ENCODE measurements at regions not wholly inside any gene's neighbourhood (a gene's known extent, or its start where the extent isn't known, plus 50 kb on each side); places are given as distances from the start of the nearest gene placed in this dataset.
A peak's percentile ranks its signal among the peaks of the same experiment; 100 is the strongest.

- no peak for DNase-seq (ENCODE audit: low read depth, low spot score)
- H3K27ac ChIP-seq, result no peak overlapping the region
Measured at GRCh38 chr2:225995796-225996461, 596.4 kb downstream of the NYAP2 start.

GRCh38 chr2:225994748-225995405 is 595.4 kb downstream of the NYAP2 start:
- no peak for DNase-seq (ENCODE audit: low read depth, low spot score)
- H3K27ac ChIP-seq, result no peak overlapping the region

GRCh38 chr2:225993430-225993829 is 593.9 kb downstream of the NYAP2 start:
- peak overlapping the region; percentile 6 for H3K27ac ChIP-seq
- DNase-seq (ENCODE audit: low read depth, low spot score), result no peak

- no peak for DNase-seq (ENCODE audit: low read depth, low spot score)
- H3K27ac ChIP-seq, result no peak overlapping the region
Measured at GRCh38 chr2:225989809-225990208, 590.3 kb downstream of the NYAP2 start.

GRCh38 chr2:225980372-225980771 is 580.9 kb downstream of the NYAP2 start:
- no peak overlapping the region for H3K27ac ChIP-seq
- no peak for DNase-seq (ENCODE audit: low read depth, low spot score)

GRCh38 chr2:225971433-225971832 is 571.9 kb downstream of the NYAP2 start:
- H3K27ac ChIP-seq, result no peak overlapping the region
- no peak for DNase-seq (ENCODE audit: low read depth, low spot score)

- DNase-seq (ENCODE audit: low read depth, low spot score), result no peak
- no peak overlapping the region for H3K27ac ChIP-seq
Measured at GRCh38 chr2:225948903-225949302, 549.4 kb downstream of the NYAP2 start.

GRCh38 chr2:225938991-225939390 is 539.5 kb downstream of the NYAP2 start:
- H3K27ac ChIP-seq, result no peak overlapping the region
- no peak for DNase-seq (ENCODE audit: low read depth, low spot score)

GRCh38 chr2:225937625-225938187 is 538.2 kb downstream of the NYAP2 start:
- DNase-seq (ENCODE audit: low read depth, low spot score), result no peak
- H3K27ac ChIP-seq, result no peak overlapping the region

GRCh38 chr2:225932811-225933413 is 533.4 kb downstream of the NYAP2 start:
- H3K27ac ChIP-seq, result no peak overlapping the region
- no peak for DNase-seq (ENCODE audit: low read depth, low spot score)

- H3K27ac ChIP-seq, result no peak overlapping the region
- no peak for DNase-seq (ENCODE audit: low read depth, low spot score)
Measured at GRCh38 chr2:225930687-225931086, 531.2 kb downstream of the NYAP2 start.

- H3K27ac ChIP-seq, result no peak overlapping the region
- DNase-seq (ENCODE audit: low read depth, low spot score), result no peak
Measured at GRCh38 chr2:225920621-225921220, 521.2 kb downstream of the NYAP2 start.

- no peak overlapping the region for H3K27ac ChIP-seq
- DNase-seq (ENCODE audit: low read depth, low spot score), result no peak
Measured at GRCh38 chr2:225916692-225917091, 517.2 kb downstream of the NYAP2 start.

GRCh38 chr2:225911019-225911418 is 511.5 kb downstream of the NYAP2 start:
- DNase-seq (ENCODE audit: low read depth, low spot score), result no peak
- no peak overlapping the region for H3K27ac ChIP-seq

GRCh38 chr2:225895126-225895525 is 495.6 kb downstream of the NYAP2 start:
- no peak overlapping the region for H3K27ac ChIP-seq
- DNase-seq (ENCODE audit: low read depth, low spot score), result no peak

GRCh38 chr2:225894236-225894980 is 494.9 kb downstream of the NYAP2 start:
- DNase-seq (ENCODE audit: low read depth, low spot score), result no peak
- H3K27ac ChIP-seq, result peak overlapping the region; percentile 47

GRCh38 chr2:225893151-225893550 is 493.6 kb downstream of the NYAP2 start:
- no peak for DNase-seq (ENCODE audit: low read depth, low spot score)
- no peak overlapping the region for H3K27ac ChIP-seq

- DNase-seq (ENCODE audit: low read depth, low spot score), result no peak
Measured at GRCh38 chr2:225891771-225892170, 492.3 kb downstream of the NYAP2 start.

GRCh38 chr2:225891013-225891412 is 491.5 kb downstream of the NYAP2 start:
- no peak overlapping the region for H3K27ac ChIP-seq
- no peak for DNase-seq (ENCODE audit: low read depth, low spot score)

More at GRCh38 chr2:225891771-225892170, 492.3 kb downstream of the NYAP2 start:
- H3K27ac ChIP-seq, result no peak overlapping the region

GRCh38 chr2:225889452-225889851 is 489.9 kb downstream of the NYAP2 start:
- DNase-seq (ENCODE audit: low read depth, low spot score), result no peak
- peak overlapping the region; percentile 36 for H3K27ac ChIP-seq

All from epithelial cell of prostate (primary cell).